ENCODE measurements at regions not wholly inside any gene's neighbourhood (a gene's known extent, or its start where the extent isn't known, plus 50 kb on each side); places are given as distances from the start of the nearest gene placed in this dataset.

- TF ChIP-seq CTCF (IDR thresholded peaks at IDR 0.05 in 2 of 3, conservative IDR thresholded peaks at IDR 0.05 in 1 of 3; ENCODE audit: borderline replicate concordance in 1 of 3, insufficient read depth in 1 of 3, low read depth in 2 of 3, low read length in 2 of 3) (no peak), RAD21 (IDR thresholded peaks at IDR 0.05; ENCODE audit: low read depth) (no peak), ZNF274 (IDR thresholded peaks at IDR 0.05; ENCODE audit: low read depth, low read length) (no peak), SP1 (IDR thresholded peaks at IDR 0.05; ENCODE audit: low read depth) (no peak), POLR2A (IDR thresholded peaks at IDR 0.05; ENCODE audit: borderline replicate concordance, extremely low read depth, insufficient read depth, insufficient read length) (no peak), EGR1 (IDR thresholded peaks at IDR 0.05; ENCODE audit: low read depth) (no peak), EZH2 (IDR thresholded peaks at IDR 0.05) (no peak)
- TF ChIP-seq, protein P1, sequence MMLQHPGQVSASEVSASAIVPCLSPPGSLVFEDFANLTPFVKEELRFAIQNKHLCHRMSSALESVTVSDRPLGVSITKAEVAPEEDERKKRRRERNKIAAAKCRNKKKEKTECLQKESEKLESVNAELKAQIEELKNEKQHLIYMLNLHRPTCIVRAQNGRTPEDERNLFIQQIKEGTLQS (IDR thresholded peaks at IDR 0.05): no peak
- TF ChIP-seq, protein P2, sequence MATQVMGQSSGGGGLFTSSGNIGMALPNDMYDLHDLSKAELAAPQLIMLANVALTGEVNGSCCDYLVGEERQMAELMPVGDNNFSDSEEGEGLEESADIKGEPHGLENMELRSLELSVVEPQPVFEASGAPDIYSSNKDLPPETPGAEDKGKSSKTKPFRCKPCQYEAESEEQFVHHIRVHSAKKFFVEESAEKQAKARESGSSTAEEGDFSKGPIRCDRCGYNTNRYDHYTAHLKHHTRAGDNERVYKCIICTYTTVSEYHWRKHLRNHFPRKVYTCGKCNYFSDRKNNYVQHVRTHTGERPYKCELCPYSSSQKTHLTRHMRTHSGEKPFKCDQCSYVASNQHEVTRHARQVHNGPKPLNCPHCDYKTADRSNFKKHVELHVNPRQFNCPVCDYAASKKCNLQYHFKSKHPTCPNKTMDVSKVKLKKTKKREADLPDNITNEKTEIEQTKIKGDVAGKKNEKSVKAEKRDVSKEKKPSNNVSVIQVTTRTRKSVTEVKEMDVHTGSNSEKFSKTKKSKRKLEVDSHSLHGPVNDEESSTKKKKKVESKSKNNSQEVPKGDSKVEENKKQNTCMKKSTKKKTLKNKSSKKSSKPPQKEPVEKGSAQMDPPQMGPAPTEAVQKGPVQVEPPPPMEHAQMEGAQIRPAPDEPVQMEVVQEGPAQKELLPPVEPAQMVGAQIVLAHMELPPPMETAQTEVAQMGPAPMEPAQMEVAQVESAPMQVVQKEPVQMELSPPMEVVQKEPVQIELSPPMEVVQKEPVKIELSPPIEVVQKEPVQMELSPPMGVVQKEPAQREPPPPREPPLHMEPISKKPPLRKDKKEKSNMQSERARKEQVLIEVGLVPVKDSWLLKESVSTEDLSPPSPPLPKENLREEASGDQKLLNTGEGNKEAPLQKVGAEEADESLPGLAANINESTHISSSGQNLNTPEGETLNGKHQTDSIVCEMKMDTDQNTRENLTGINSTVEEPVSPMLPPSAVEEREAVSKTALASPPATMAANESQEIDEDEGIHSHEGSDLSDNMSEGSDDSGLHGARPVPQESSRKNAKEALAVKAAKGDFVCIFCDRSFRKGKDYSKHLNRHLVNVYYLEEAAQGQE (IDR thresholded peaks at IDR 0.05; ENCODE audit: low read depth): no peak
Measured at GRCh38 chrX:34404386-34405070, 252.6 kb downstream of the TMEM47 start.

Data from HCT116 (cell line).